Activated CD4-positive, alpha-beta T cell treated with anti-CD3 and anti-CD28 coated beads, Interleukin-10, Interleukin-2, amounts not matched to agents 100 ng/mL and 50 ng/mL, durations not matched to agents 16 hours and 8 hours (primary cell): ENCODE measurements at regions not wholly inside any gene's neighbourhood (a gene's known extent, or its start where the extent isn't known, plus 50 kb on each side); places are given as distances from the start of the nearest gene placed in this dataset.
A peak's percentile ranks its signal among the peaks of the same experiment; 100 is the strongest.

Experiments
- DNase-seq: peaks from one replicate; pipeline ENCODE4 v3.0.0-alpha.2; 2020

DNA sequence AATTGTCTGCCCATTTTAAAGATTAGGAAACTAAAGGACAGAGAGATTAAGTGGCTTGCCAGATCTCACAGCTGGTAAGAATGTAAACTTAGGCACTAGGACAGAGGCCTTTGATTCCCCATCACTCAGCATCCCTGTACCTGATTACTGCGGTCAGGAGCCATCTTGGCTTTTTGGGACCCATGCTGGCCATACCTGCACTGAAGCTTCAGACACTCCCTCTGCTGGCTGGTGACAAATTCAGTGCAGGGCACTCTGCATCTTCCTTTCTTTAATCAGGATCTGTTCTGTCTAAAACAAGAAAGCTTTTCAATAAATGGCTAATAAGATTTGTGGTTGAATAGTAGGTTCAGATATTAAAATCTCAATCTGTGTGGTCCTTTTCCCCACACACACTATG lies 215.5 kb upstream of the RORB start:
- DNase-seq: peak; percentile 1

- no peak for DNase-seq
These were observed 214.4 kb upstream of the RORB start for GRCh38 chr9:74282526-74283253.

DNA sequence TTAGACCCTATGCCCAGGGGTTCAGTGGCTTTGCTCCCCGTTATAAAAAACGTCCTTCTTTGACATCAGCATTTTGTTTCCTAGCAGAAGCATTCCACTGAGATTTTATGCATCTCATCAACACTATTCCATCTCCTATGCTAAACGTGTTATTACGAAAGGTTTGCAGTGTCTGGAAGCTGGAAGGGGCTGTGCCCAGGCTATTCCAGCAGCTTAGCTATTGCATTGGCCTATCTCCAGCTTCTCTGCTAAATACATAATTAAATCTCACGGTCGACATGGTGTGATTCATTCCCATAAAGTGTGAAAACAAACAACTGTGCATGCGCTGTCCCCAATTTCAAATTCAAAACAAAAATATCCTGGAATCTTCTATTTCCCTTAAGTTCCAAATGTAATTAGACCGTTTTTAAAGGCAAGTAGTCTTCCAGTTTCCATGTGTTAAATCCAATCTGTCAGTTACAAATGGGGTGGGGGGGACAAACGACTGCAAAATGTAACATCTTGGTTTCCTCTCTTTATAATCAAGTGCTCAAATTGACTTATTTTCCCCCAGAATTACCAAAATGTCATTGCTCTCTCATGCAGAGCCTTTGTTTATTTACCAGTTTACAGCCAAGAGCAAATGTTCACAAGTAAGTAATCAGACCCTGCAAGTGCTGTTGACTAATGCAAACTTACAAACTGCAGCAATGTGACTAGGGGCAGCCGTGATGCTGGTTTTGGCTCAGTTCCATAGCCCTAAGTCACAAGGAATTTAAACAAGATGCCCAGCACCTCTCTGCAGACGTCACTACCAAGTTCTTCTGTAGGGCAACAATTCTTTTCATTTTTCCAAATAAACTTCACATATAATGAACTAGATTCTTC lies 212.3 kb upstream of the RORB start:
- no peak for DNase-seq

DNA sequence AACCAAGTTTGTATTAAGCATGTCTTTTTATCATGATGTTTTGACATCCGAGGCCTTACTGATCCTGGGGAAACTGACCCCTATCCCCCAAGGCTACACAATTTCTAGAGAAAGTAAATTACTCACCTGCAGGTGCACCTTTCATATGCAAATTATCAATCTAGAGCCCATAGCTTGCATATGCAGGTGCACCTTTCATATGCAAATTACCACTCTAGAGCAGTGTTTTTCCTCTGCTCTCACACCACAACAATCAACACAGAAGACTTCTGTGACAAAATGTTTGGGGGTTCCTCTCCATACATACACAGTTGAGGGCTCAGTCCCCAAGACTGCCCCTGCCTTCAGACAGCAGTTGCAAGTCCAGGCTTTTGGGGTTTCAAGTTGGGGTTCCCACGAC lies 203.7 kb upstream of the RORB start:
- DNase-seq: no peak

DNA sequence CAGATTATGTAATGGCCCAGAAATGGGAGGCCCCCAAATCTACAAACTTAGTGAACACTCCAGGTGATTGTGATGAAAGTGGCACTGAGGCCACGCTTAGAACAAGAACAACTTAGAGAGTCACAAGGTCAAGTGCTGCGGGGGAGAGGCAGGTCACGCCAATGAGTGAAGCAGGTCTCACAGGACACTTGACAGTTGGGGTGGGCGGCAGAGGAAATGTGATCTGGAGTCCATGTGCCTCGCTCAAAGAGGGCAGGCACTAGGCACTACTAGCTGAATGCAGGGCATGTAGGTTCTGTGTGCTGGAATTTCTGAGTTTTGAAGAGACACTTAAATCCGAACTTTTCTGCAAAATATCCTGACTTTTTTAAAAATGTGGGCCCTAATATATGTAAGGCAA lies 193.2 kb upstream of the RORB start:
- DNase-seq: no peak

DNA sequence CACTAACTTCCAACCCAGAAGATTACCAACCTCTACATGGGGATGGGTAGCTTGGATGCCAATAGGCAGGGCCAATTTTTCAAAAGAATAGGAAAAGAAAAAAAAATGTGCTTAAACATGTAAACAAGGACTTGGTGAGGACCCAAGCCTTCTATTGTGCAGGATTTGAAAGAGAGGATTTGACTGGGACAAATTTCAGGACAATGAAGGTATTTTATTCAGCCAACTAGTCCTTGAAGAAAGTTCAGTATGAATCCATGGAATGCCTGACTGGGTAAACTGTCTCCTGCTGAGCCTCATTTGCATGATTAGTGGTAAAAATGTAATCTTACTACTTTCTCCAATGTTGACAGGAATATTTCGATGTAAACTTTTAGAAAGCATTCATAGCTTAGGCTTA lies 192.5 kb upstream of the RORB start:
- DNase-seq: no peak

GRCh38 chr9:74309654-74310053 lies 187.5 kb upstream of the RORB start:
- no peak for DNase-seq

- no peak for DNase-seq
These were observed 179.9 kb upstream of the RORB start for GRCh38 chr9:74317235-74317634.

GRCh38 chr9:74321396-74321795 lies 175.7 kb upstream of the RORB start:
- DNase-seq: no peak

DNA sequence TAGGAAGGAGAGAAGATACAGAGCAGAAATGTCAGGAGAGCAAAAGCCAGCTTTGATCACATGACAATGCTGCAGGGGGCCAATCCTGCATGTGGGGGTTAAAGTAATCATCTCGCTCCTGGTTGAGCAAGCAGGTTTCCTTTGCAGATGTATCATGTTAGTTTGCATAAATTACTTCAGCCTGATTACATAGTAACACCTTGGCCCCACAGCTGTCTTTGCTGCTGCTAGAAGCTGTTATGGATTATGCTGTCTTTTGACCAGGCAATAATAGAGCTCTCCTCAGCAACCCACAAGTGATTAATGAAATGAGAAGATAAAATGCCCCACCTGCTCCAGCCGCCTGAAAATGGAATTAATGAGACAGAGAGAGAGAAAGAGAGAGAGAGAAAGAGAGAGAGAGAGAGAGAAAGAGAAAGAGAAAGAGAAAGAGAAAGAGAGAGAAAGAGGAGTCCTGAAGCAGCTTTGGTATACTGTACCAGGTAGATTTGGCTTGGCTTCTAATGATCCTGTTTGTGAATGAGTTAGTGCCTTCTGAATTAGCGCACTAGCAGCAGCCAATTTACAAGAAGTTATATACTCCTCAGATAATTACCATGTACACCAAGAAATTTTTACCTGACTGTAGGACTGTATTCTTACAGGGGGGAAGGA lies 174.3 kb upstream of the RORB start:
- no peak for DNase-seq

DNA sequence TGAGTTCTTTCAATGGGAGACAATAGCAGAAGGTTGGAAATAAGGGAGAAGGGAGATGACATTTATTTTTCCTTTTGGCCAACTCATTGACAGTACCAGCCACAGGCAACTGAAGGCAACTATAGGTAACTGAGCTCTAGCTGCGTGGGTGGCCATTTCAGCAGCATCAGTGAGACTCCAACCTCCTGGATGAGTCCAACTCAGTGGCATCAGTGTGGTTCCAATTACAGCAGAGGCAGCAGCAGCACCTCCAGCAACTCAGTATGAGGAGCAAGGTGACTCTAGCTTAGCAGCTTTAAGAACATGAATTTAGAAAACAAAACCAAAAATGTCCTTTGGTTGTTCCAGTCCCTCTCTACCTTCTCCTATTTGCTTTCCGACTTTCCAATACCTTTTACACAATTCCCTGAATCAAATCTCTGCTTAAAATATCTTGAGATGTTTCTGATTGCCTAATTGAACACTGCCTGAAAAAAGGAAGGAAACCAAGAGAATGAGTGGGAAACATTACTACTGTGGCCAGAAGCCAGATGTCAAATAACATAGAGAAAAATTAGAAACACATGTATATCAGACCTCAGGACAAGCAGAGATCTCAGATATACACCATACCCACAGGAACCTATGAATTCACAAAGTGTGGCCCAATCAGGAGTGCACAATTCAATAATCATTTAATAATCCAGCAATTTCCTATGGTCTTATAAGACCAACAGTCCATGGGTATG lies 166.5 kb upstream of the RORB start:
- no peak for DNase-seq

GRCh38 chr9:74331607-74332006 lies 165.5 kb upstream of the RORB start:
- no peak for DNase-seq

DNA sequence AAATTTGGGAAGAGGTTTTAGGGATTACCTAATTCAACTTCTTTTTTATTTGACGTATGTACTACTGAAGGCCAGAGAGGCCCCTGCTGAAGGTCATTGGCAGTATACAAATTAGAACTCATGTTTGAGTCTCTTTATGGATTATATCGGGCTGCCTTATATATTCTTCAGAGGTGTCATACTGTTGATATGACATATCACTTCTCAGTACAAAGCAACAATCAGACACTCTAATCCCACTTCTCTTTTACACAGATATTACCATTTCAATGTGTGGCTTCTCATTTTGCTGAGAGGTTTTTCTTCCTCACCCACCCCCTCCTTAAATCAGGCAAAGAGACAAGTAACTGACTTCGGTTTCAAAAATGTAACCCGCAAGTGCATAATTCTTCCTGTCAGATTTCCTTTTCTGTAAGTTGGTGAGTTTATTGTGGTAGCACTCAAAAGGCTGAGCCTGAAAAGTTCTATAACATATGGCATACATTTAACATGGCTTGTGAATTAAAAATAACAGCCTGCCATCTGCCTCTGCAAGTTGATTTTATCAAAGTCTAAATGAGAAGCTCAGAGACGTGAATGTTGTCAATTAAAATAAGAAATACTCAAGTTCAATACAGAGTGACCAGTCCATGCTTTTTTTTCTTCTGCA lies 163.6 kb upstream of the RORB start:
- DNase-seq: no peak

DNA sequence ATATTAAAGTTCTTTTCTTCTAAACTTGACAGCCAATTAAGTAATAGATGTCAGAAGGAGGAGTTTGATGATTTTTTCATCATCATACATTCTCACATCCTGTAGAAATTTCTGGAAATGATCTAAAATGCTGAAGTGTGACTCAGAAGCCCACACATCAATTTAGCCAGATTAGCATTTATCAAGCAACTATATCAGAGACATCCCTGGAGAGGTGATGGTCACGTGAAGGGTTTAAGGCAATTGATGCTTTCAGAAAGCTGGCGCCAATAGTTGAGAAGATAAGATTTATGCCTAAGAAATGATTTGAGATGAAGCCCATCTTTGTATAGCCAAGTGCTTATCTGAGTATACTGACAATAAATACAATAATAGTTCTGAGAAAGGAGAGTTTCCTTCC lies 162.9 kb upstream of the RORB start:
- DNase-seq: no peak

- no peak for DNase-seq
These were observed 161.0 kb upstream of the RORB start for GRCh38 chr9:74336161-74336560.

DNA sequence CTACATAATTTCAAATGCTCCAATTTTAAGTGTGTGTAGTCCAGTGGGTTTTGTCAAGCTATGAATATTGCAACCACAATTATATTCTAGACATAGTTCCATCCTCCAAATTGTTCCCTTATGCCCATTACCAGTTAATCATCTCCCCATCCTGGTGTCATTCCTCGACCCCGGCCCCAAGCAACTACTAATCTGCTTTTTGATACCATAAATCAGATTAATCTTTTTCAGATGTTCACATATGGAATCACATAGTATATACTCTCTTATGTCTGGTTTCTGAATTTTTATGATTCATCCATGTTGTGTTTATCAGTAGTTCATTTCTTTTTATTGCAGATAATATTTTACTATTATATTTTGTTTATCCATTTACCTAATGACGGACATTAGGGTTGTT lies 148.4 kb upstream of the RORB start:
- DNase-seq: no peak

DNA sequence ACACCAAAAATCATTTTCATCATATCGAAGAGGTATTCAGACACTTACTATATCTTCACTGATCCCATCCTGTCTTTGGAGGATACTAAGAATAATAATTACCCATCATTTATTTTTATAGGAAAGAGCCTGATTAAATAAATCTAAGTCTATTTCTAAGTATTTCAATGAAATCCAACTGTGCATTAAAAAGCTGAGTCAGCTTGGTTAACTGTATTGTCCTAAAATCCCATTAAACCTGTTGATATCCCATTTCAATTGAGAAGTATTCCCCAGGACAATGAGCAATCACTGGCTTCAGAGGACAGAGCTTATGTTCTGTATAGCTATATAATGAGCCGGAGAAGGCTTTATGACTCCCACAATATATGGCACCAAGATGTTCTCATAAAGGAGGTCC lies 142.0 kb upstream of the RORB start:
- no peak for DNase-seq

DNA sequence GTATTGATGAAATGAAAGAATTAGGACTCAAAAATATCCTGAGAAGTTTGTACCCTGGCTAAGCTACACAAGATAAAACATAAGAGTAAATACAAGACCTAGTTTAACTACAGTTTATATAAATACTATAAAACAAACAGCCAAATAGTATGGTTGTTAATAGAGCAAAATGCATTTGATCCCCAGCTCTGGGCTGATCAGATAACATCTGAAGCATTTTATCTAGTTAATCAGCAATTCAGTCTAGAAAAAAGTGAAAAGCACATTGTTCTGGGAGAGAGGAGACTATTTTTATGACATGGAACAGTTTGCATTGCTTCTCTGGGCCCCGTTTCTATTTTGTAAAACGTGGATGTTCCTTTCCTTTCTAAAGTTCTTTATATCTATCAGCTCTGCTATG lies 139.6 kb upstream of the RORB start:
- no peak for DNase-seq

- DNase-seq: no peak
These were observed 138.2 kb upstream of the RORB start for GRCh38 chr9:74358959-74359358.

- DNase-seq: no peak
These were observed 135.6 kb upstream of the RORB start for GRCh38 chr9:74361508-74361907.

GRCh38 chr9:74362423-74362822 lies 134.7 kb upstream of the RORB start:
- DNase-seq: no peak

GRCh38 chr9:74366111-74366510 lies 131.0 kb upstream of the RORB start:
- no peak for DNase-seq

- no peak for DNase-seq
These were observed 127.3 kb upstream of the RORB start for GRCh38 chr9:74369844-74370243.
